HG02642 (cell line): ENCODE measurements at regions not wholly inside any gene's neighbourhood (a gene's known extent, or its start where the extent isn't known, plus 50 kb on each side); places are given as distances from the start of the nearest gene placed in this dataset.

Source experiments
- ATAC-seq: cut with Tn5 transposase; IDR thresholded peaks from one replicate; pipeline ENCODE4 v1.9.1; 2021; ENCODE audit warnings: mild to moderate bottlenecking; ENCODE audit not compliant: unreplicated experiment, poor library complexity

- ATAC-seq, result peak; percentile 69
Observed at GRCh38 chr1:209435654-209436566, 147.6 kb upstream of the CAMK1G start.

DNA sequence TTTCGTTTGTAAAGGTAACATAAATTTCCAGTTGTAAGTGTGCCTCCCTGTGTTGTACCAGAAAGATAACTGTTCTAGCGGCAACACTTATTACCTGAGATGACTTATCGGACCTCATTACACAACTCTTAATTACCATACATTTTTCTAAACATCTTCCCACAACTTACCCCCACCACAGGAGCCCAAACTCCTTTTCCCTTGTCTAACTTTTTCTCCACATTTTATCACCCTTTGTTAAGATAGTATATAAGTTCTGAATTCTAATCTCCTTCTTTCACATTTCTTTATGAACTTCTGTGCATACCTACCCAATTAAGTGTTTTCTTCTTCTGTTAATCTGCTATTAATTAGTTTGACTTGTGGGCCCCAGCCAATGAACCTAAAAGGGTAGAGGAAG is 143.7 kb upstream of the CAMK1G start:
- ATAC-seq, result no peak

GRCh38 chr1:209443361-209443931 is 140.1 kb upstream of the CAMK1G start:
- no peak for ATAC-seq

DNA sequence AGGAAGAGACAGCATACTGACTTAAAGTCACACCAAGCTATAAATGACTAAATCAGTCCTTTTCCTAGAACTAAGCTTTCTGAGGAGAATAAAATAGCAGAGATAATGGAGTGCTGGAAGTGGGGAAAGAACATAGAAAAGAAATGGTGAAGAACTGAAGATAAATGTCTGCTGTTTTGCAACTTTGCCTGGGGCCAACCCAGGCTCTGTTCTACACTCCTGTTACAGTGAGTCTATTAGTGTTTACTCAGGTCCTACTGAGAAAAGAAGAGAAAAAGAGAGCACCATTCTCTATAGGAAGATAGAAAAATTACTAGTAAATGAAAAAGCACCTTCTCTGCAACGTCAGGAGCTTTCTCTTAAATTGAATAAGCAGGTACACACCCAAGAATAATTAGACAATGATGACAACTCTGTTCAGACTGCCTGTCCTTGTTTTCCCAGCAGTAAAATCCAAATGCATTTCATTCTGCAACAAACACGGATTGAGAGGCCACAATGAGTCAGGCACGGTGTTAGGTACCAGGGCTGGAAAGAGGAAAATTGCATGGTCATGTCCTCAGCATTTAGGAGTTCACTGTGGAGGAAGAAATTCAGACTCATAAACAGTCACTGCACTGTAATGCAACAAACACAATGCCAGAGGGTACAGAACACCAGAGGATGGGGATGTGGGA is 139.4 kb upstream of the CAMK1G start:
- ATAC-seq, result no peak

GRCh38 chr1:209444961-209445360 is 138.6 kb upstream of the CAMK1G start:
- ATAC-seq, result no peak

GRCh38 chr1:209445576-209445975 is 137.9 kb upstream of the CAMK1G start:
- no peak for ATAC-seq

DNA sequence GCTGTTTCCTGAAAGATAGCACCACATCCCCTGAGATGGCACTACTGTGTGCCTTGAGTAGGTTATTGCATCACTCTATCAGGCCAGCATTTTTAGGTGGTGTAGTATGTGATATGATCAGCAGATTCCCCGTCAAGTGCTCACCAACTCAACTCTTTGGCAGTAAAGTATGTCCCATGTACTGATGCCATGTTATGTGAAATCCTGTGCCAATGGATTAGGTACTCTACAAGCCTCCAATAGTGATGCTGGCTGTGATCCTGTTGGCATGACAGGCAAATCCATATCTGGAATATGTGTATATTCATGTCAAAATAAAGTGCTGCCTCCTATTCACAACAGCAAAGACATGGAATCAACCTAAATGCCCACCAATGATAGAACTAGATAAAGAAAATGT is 137.2 kb upstream of the CAMK1G start:
- no peak for ATAC-seq

GRCh38 chr1:209454340-209454994 is 129.0 kb upstream of the CAMK1G start:
- no peak for ATAC-seq

- no peak for ATAC-seq
Observed at GRCh38 chr1:209455145-209455544, 128.4 kb upstream of the CAMK1G start.

DNA sequence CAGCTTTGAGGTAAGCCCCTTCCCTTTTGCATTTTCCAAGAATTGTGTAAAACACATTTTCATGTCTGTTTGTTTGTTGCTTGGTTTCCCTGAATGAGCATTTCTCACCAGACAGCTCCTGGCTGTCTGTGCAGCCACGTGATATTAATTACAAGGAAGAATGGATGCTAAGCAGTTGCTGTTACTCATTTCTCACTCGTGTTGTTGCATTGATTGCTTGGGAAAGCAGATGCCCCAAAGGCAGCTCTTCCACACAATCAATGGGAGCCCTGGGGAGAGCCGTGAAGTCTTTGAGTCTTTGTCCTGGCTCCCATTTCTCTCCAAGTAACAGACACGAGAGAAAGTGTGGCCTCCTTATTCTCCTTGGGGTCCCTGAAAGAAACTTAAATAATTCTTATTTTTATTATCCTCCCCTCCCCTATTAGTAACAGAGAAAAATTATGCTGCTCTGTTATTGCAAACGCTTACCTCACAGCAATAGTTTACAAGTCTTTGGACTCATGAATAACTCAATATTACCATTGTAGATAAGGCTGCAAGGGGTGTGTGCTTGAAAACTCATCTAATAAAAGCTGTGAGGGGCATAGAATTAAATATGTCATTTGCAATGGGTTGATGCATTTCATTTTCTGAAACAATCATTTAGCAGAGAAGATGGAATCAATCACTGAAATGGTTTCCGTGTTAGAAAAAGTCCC is 127.7 kb upstream of the CAMK1G start:
- ATAC-seq, result no peak

- ATAC-seq, result no peak
Observed at GRCh38 chr1:209456878-209457277, 126.6 kb upstream of the CAMK1G start.

GRCh38 chr1:209457401-209458125 is 126.0 kb upstream of the CAMK1G start:
- ATAC-seq, result no peak

DNA sequence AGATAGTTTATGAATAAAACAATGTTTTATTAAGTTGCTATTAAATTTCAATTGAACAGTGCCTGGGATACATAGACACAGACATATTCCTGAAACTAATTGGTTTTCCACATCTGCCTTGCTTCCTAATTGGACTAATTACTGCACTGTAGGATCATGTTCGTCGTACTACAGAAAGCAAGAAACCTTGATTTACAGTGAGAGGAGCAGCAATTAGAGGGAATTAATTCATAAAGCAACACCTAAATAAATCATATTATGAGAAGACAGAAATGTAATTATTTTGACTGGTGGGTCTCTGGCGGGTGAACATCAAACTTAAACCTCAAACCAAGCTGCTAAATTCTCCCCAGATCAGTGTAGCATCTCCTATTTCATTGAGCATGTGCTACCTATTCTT is 124.6 kb upstream of the CAMK1G start:
- no peak for ATAC-seq

- no peak for ATAC-seq
Observed at GRCh38 chr1:209461168-209461567, 122.3 kb upstream of the CAMK1G start.

DNA sequence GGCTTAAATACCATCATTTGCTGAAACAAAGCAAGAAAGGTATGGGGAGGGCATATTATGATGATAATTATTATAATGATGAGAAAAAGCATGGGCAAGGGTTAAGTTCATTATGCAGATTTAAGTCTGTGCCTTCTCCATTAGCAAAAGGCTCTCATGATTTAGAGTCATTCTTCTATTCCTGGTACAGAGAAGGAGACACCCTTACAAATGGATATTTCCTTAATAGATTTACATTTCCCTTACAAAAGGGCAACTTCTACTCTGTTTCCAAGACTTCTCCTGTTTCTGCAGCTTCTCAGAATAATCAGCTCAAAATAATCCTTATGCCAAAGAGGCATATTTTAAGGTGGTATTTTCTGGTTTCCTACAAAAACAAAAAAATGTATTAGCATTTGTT is 121.1 kb upstream of the CAMK1G start:
- ATAC-seq, result no peak

- no peak for ATAC-seq
Observed at GRCh38 chr1:209463441-209463840, 120.1 kb upstream of the CAMK1G start.

GRCh38 chr1:209473025-209473424 is 110.5 kb upstream of the CAMK1G start:
- no peak for ATAC-seq

- no peak for ATAC-seq
Observed at GRCh38 chr1:209480345-209480744, 103.2 kb upstream of the CAMK1G start.

GRCh38 chr1:209483691-209484090 is 99.8 kb upstream of the CAMK1G start:
- ATAC-seq, result no peak

- no peak for ATAC-seq
Observed at GRCh38 chr1:209484429-209484828, 99.1 kb upstream of the CAMK1G start.
